ENCODE measurements at regions not wholly inside any gene's neighbourhood (a gene's known extent, or its start where the extent isn't known, plus 50 kb on each side); places are given as distances from the start of the nearest gene placed in this dataset.
A peak's percentile ranks its signal among the peaks of the same experiment; 100 is the strongest.

DNA sequence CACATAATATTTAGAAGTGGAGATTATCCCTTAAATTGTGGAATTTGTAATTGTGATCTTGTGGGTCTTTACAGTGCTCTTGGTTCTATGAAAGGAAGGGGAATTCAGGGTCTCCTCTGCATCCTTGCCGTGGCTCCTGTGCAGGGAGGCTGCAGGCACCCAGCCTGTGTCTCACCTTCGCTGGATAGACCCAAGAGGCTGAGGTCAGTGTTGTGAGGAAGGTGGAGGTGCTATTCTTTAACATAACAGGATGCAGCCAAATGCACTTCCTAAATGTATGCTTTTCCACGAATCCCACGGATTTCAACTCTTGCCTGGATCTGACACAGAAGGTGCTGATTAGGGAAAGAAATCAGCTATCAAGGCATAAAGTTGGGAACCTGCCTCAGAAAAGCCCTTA lies 69.5 kb downstream of the TMEM18 start:
- no peak for DNase-seq
- H3K36me3 ChIP-seq = no peaks in the 10 kb centered on the region
- H3K27ac ChIP-seq = no peak overlapping the region
- TF ChIP-seq, protein P1, sequence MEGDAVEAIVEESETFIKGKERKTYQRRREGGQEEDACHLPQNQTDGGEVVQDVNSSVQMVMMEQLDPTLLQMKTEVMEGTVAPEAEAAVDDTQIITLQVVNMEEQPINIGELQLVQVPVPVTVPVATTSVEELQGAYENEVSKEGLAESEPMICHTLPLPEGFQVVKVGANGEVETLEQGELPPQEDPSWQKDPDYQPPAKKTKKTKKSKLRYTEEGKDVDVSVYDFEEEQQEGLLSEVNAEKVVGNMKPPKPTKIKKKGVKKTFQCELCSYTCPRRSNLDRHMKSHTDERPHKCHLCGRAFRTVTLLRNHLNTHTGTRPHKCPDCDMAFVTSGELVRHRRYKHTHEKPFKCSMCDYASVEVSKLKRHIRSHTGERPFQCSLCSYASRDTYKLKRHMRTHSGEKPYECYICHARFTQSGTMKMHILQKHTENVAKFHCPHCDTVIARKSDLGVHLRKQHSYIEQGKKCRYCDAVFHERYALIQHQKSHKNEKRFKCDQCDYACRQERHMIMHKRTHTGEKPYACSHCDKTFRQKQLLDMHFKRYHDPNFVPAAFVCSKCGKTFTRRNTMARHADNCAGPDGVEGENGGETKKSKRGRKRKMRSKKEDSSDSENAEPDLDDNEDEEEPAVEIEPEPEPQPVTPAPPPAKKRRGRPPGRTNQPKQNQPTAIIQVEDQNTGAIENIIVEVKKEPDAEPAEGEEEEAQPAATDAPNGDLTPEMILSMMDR (IDR thresholded peaks at IDR 0.05; ENCODE audit: low read depth, low read length) = no peak
- H3K9me3 ChIP-seq (ENCODE audit: severe bottlenecking) = no peaks in the 10 kb centered on the region
- H3K27me3 ChIP-seq (ENCODE audit: insufficient read depth, low read depth, severe bottlenecking) = no peaks in the 10 kb centered on the region
- no peak overlapping the region for H3K4me3 ChIP-seq (ENCODE audit: low read depth, low read length)

DNA sequence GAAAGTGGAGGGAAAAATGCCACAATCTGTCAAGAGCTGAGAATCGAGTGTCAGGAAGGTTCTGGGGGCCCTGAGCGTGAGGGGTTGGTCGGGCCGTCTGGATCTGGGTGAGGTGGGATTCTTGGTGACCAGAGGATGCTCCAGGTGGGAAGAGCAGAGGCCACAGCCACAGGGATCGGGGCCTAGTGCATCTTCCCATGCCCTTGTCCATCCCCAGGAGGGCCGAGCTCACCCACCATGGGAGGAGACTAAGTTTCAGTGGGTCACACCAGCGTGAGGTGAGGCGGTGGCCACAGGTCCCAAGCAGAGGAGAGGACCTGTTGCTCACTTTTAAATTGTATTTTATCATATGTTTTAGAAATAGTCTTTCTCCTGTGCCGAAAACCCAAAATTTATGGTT lies 70.0 kb downstream of the TMEM18 start:
- Histone ChIP-seq H3K27me3 (ENCODE audit: insufficient read depth, low read depth, severe bottlenecking) (no peaks in the 10 kb centered on the region), H3K9me3 (ENCODE audit: severe bottlenecking) (no peaks in the 10 kb centered on the region), H3K36me3 (no peaks in the 10 kb centered on the region), H3K4me3 (ENCODE audit: low read depth, low read length) (no peak overlapping the region), H3K27ac (no peak overlapping the region)
- peak; percentile 7 for DNase-seq
- TF ChIP-seq, protein P1 (IDR thresholded peaks at IDR 0.05; ENCODE audit: low read depth, low read length) = no peak

DNA sequence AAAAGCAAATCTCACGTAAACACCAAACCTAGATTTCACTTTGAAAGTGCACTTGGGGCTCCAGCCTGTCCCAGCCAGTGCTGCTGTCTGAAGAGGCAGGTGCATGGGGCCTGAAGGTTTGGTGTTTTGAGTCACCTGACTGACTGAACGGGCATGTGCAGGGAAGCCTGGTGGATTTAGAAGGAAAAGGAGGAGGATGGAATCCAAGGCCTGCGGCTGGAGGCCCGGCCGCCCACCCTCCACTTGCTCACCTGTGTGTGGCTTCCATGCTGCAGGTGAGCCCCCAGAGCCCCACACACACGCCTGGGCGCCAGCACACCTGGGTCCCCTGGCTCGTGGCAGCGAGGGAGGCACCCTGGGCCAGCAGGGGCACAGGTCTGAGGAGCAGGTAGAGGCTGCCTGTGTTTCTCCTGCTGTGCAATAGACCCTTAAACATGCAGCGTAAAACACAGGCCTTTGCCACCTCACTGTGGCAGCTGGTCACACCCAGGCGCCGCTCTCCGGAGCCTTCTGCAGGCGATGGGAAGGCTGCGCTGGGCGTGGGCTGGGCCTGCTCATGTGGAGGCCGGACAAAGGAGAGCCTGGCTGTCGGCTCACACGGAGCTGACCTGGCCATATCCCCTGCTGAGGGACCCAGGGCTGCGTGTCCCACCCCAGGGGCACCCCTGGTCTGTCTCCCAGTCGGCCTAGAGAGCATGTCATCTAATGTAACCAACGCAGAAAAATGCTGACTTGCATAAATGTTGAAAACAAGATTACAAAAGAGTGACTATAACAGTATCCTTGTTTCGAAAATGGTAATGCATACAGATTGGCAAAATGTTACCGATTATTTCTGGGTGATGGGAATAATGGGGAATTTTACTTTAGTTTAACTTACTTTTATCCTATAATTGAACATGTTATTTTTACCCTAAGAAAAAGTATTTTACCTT lies 71.3 kb downstream of the TMEM18 start:
- H3K36me3 ChIP-seq = no peaks in the 10 kb centered on the region
- no peaks in the 10 kb centered on the region for H3K27me3 ChIP-seq (ENCODE audit: insufficient read depth, low read depth, severe bottlenecking)
- H3K9me3 ChIP-seq (ENCODE audit: severe bottlenecking) = no peaks in the 10 kb centered on the region
- H3K4me3 ChIP-seq (ENCODE audit: low read depth, low read length) = no peak overlapping the region
- no peak overlapping the region for H3K27ac ChIP-seq
- TF ChIP-seq, protein P1 (IDR thresholded peaks at IDR 0.05; ENCODE audit: low read depth, low read length) = no peak
- DNase-seq = no peak

DNA sequence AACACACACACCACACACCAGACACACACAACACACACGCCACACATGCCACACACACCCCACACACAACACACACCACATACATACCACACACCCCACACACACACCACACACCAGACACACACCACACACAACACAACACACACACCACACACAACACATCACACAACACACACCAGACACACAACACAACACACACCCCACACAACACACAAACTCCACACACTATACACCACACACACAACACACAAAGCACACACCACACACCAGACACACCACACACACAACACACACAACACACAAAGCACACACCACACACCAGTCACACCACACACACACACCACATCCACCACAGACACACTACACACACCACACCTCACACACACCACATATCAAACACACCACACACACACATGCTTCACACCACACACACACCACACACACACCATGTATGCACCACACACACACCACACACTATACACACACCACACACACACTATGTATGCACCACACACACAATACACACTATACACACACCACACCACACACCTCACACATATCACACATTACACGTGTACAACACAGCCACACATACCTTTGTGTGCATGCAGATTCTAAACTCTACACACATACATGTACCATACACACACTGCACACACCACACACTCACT lies 72.2 kb downstream of the TMEM18 start:
- Histone ChIP-seq H3K4me3 (ENCODE audit: low read depth, low read length) (no peak overlapping the region), H3K36me3 (no peaks in the 10 kb centered on the region), H3K9me3 (ENCODE audit: severe bottlenecking) (no peaks in the 10 kb centered on the region), H3K27ac (no peak overlapping the region), H3K27me3 (ENCODE audit: insufficient read depth, low read depth, severe bottlenecking) (no peaks in the 10 kb centered on the region)
- TF ChIP-seq, protein P1 (IDR thresholded peaks at IDR 0.05; ENCODE audit: low read depth, low read length) = no peak
- no peak for DNase-seq

DNA sequence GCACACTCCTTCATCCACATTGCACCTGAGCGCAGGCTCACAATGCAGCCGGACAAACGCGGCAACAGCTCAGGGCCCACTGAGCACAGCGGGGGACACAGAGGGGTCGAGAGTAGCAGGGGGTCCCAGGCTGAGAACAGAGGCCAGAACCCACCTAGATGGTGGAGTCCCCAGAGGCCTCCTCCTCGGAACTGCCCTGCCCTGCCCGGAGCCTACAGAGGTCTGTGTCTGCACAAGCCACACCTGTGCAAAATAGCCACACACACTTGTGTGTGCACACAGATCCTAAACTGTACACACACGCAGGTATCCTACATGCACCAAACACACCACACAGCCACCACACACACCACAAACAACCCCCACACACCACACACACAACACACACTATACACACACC lies 72.8 kb downstream of the TMEM18 start:
- DNase-seq = no peak
- Histone ChIP-seq H3K4me3 (ENCODE audit: low read depth, low read length) (no peak overlapping the region), H3K36me3 (no peaks in the 10 kb centered on the region), H3K9me3 (ENCODE audit: severe bottlenecking) (no peaks in the 10 kb centered on the region), H3K27ac (no peak overlapping the region), H3K27me3 (ENCODE audit: insufficient read depth, low read depth, severe bottlenecking) (no peaks in the 10 kb centered on the region)
- TF ChIP-seq, protein P1 (IDR thresholded peaks at IDR 0.05; ENCODE audit: low read depth, low read length) = no peak

All from WERI-Rb-1 (cell line).